KOPT-K1 (cell line): ENCODE measurements at regions not wholly inside any gene's neighbourhood (a gene's known extent, or its start where the extent isn't known, plus 50 kb on each side); places are given as distances from the start of the nearest gene placed in this dataset.

Source experiments
- H3K27ac ChIP-seq: fragments of 200-600 bp; sonication (generic); 2 replicates; pipeline ENCODE4 v1.5.1; 2016; ENCODE audit warnings: antibody characterized with exemption, mild to moderate bottlenecking, low read depth, low read length; ENCODE audit not compliant: poor library complexity, severe bottlenecking
- H3K36me3 ChIP-seq: fragments of 200-600 bp; sonication (generic); 2 replicates; pipeline ENCODE4 v1.5.1; 2017; ENCODE audit warnings: antibody characterized with exemption, mild to moderate bottlenecking, low read length, moderate library complexity; ENCODE audit not compliant: insufficient read depth
- H3K9me3 ChIP-seq: fragments of 200-600 bp; sonication (generic); 2 replicates; pipeline ENCODE4 v1.5.1; 2017; ENCODE audit warnings: antibody characterized with exemption, low read length, mild to moderate bottlenecking; ENCODE audit not compliant: insufficient read depth, poor library complexity, severe bottlenecking

- Histone ChIP-seq H3K9me3 (no peaks in the 10 kb centered on the region), H3K36me3 (no peaks in the 10 kb centered on the region), H3K27ac (no peak overlapping the region)
These were observed 382.2 kb upstream of the ZMIZ1 start for GRCh38 chr10:78686444-78687060.

- Histone ChIP-seq H3K36me3 (no peaks in the 10 kb centered on the region), H3K27ac (no peak overlapping the region)
These were observed 381.1 kb upstream of the ZMIZ1 start for GRCh38 chr10:78687626-78688025.

GRCh38 chr10:78688230-78688900 is 380.4 kb upstream of the ZMIZ1 start:
- Histone ChIP-seq H3K36me3 (no peaks in the 10 kb centered on the region), H3K9me3 (no peaks in the 10 kb centered on the region), H3K27ac (no peak overlapping the region)

More at GRCh38 chr10:78687626-78688025, 381.1 kb upstream of the ZMIZ1 start:
- H3K9me3 ChIP-seq, result no peaks in the 10 kb centered on the region

- Histone ChIP-seq H3K36me3 (no peaks in the 10 kb centered on the region), H3K27ac (no peak overlapping the region), H3K9me3 (no peaks in the 10 kb centered on the region)
These were observed 379.7 kb upstream of the ZMIZ1 start for GRCh38 chr10:78688901-78689583.

GRCh38 chr10:78689584-78689935 is 379.2 kb upstream of the ZMIZ1 start:
- Histone ChIP-seq H3K36me3 (no peaks in the 10 kb centered on the region), H3K27ac (no peak overlapping the region), H3K9me3 (no peaks in the 10 kb centered on the region)

- Histone ChIP-seq H3K27ac (no peak overlapping the region), H3K9me3 (no peaks in the 10 kb centered on the region), H3K36me3 (no peaks in the 10 kb centered on the region)
These were observed 378.2 kb upstream of the ZMIZ1 start for GRCh38 chr10:78690354-78691111.

- no peaks in the 10 kb centered on the region for H3K36me3 ChIP-seq
- H3K9me3 ChIP-seq, result no peaks in the 10 kb centered on the region
- H3K27ac ChIP-seq, result no peak overlapping the region
These were observed 377.3 kb upstream of the ZMIZ1 start for GRCh38 chr10:78691301-78692030.

GRCh38 chr10:78692071-78692470 is 376.7 kb upstream of the ZMIZ1 start:
- no peak overlapping the region for H3K27ac ChIP-seq
- no peaks in the 10 kb centered on the region for H3K9me3 ChIP-seq
- H3K36me3 ChIP-seq, result no peaks in the 10 kb centered on the region

GRCh38 chr10:78695846-78696245 is 372.9 kb upstream of the ZMIZ1 start:
- no peaks in the 10 kb centered on the region for H3K36me3 ChIP-seq
- no peaks in the 10 kb centered on the region for H3K9me3 ChIP-seq
- no peak overlapping the region for H3K27ac ChIP-seq

- H3K27ac ChIP-seq, result no peak overlapping the region
These were observed 371.9 kb upstream of the ZMIZ1 start for GRCh38 chr10:78696791-78697395.

GRCh38 chr10:78699971-78700370 is 368.8 kb upstream of the ZMIZ1 start:
- no peaks in the 10 kb centered on the region for H3K9me3 ChIP-seq
- no peaks in the 10 kb centered on the region for H3K36me3 ChIP-seq
- H3K27ac ChIP-seq, result no peak overlapping the region

More at GRCh38 chr10:78696791-78697395, 371.9 kb upstream of the ZMIZ1 start:
- H3K36me3 ChIP-seq, result no peaks in the 10 kb centered on the region
- H3K9me3 ChIP-seq, result no peaks in the 10 kb centered on the region

- H3K36me3 ChIP-seq, result no peaks in the 10 kb centered on the region
- H3K9me3 ChIP-seq, result no peaks in the 10 kb centered on the region
- no peak overlapping the region for H3K27ac ChIP-seq
These were observed 368.4 kb upstream of the ZMIZ1 start for GRCh38 chr10:78700413-78700812.

- H3K27ac ChIP-seq, result no peak overlapping the region
- no peaks in the 10 kb centered on the region for H3K36me3 ChIP-seq
- H3K9me3 ChIP-seq, result no peaks in the 10 kb centered on the region
These were observed 367.8 kb upstream of the ZMIZ1 start for GRCh38 chr10:78700816-78701520.

- Histone ChIP-seq H3K9me3 (no peaks in the 10 kb centered on the region), H3K27ac (no peak overlapping the region)
These were observed 366.6 kb upstream of the ZMIZ1 start for GRCh38 chr10:78702186-78702585.

More at GRCh38 chr10:78702186-78702585, 366.6 kb upstream of the ZMIZ1 start:
- no peaks in the 10 kb centered on the region for H3K36me3 ChIP-seq
